H1 (cell line): ENCODE measurements at regions not wholly inside any gene's neighbourhood (a gene's known extent, or its start where the extent isn't known, plus 50 kb on each side); places are given as distances from the start of the nearest gene placed in this dataset.

ENCODE experiments used
- CTCF ChIA-PET: fragments of 300-600 bp; sonication (Branson Sonifier 250); formaldehyde crosslinking; loops from one replicate; lab custom pipeline; 2021; ENCODE audit not compliant: partially characterized antibody; lab: Charles Lee
- POLR2A ChIA-PET: fragments of 300-600 bp; sonication (Branson Sonifier 250); formaldehyde crosslinking; loops from one replicate; lab custom pipeline; 2021; ENCODE audit warnings: inconsistent platforms; ENCODE audit not compliant: partially characterized antibody; lab: Charles Lee
- DNase-seq, 2 experiments: peaks; one replicate each; pipeline versions ENCODE4 v3.0.0 to v3.0.0-alpha.2; 2010 to 2022; ENCODE audit warnings: low spot score in 2 of 2, low read depth in 1 of 2, mixed read lengths in 1 of 2
- FAIRE-seq: peaks from 2 replicates; lab custom pipeline; 2011; peaks lifted over from hg19 to GRCh38; lab: Jason Lieb, UNC
- H2AFZ ChIP-seq: 2 replicates; pipeline ENCODE4 v1.8.1; 2012; ENCODE audit warnings: low read length, inconsistent platforms
- H2AK5ac ChIP-seq: 2 replicates; pipeline ENCODE4 v1.6.1; 2013; ENCODE audit warnings: low read depth, low read length
- H2BK120ac ChIP-seq: replicated peaks from 2 replicates; pipeline ENCODE3; 2013; ENCODE audit warnings: low read depth, low read length, inconsistent platforms
- H2BK12ac ChIP-seq: 2 replicates; pipeline ENCODE4 v1.6.1; 2013; ENCODE audit warnings: low read depth, low read length
- H2BK15ac ChIP-seq: 2 replicates; pipeline ENCODE4 v1.6.1; 2013; ENCODE audit warnings: low read length
- H2BK20ac ChIP-seq: 2 replicates; pipeline ENCODE4 v1.6.1; 2013; ENCODE audit warnings: low read length
- H2BK5ac ChIP-seq: 2 replicates; pipeline ENCODE4 v1.6.1; 2013; ENCODE audit warnings: low read depth, low read length
- H3K14ac ChIP-seq: 2 replicates; pipeline ENCODE4 v1.6.1; 2013; ENCODE audit warnings: inconsistent platforms; ENCODE audit not compliant: insufficient read length
- H3K18ac ChIP-seq: 2 replicates; pipeline ENCODE4 v1.6.1; 2013; ENCODE audit warnings: low read length; ENCODE audit errors: extremely low read depth
- H3K23ac ChIP-seq: 2 replicates; pipeline ENCODE4 v1.6.1; 2013; ENCODE audit warnings: inconsistent platforms; ENCODE audit not compliant: insufficient read length
- H3K23me2 ChIP-seq: 2 replicates; pipeline ENCODE4 v1.6.1; 2013; ENCODE audit warnings: low read depth, low read length
- H3K27ac ChIP-seq: 2 replicates; pipeline ENCODE4 v1.6.1; 2011; ENCODE audit warnings: low read depth, low read length, inconsistent platforms
- H3K27me3 ChIP-seq, 4 experiments: replicated peaks in 1 of 4; 1 replicate in 1 of 4; 2 replicates in 3 of 4; pipeline versions ENCODE4 v1.6.1 to v1.8.1; 2011 to 2013; ENCODE audit warnings: low read length in 3 of 4, mild to moderate bottlenecking in 3 of 4, inconsistent platforms in 2 of 4, mixed read lengths in 2 of 4, moderate library complexity in 1 of 4; ENCODE audit not compliant: control insufficient read depth in 3 of 4, insufficient read depth in 3 of 4; ENCODE audit errors: extremely low read depth in 1 of 4
- H3K36me3 ChIP-seq, 4 experiments: 2 replicates each; pipeline versions ENCODE4 v1.6.1 to v1.8.1; 2011 to 2013; ENCODE audit warnings: mild to moderate bottlenecking in 4 of 4, low read length in 3 of 4, moderate library complexity in 2 of 4, control low read depth in 1 of 4, inconsistent platforms in 1 of 4; ENCODE audit not compliant: insufficient read depth in 4 of 4, control insufficient read depth in 2 of 4
- H3K4ac ChIP-seq: replicated peaks from 2 replicates; pipeline ENCODE3; 2013; ENCODE audit warnings: low read length, low read depth, mixed read lengths, inconsistent platforms; ENCODE audit not compliant: insufficient read length
- H3K4me1 ChIP-seq, 4 experiments: replicated peaks in 1 of 4; 1 replicate in 1 of 4; 2 replicates in 3 of 4; pipeline versions ENCODE4 v1.6.1 to v1.8.1; 2011 to 2013; ENCODE audit warnings: low read length in 3 of 4, inconsistent platforms in 2 of 4, mixed read lengths in 1 of 4; ENCODE audit not compliant: insufficient read depth in 4 of 4, control insufficient read depth in 3 of 4
- H3K4me2 ChIP-seq, 2 experiments: 2 replicates each; pipeline versions ENCODE4 v1.6.1 to v1.8.1; 2011 to 2013; ENCODE audit warnings: low read depth in 2 of 2, low read length in 2 of 2, control low read depth in 1 of 2, inconsistent platforms in 1 of 2, mild to moderate bottlenecking in 1 of 2; ENCODE audit not compliant: insufficient read depth in 1 of 2
- H3K4me3 ChIP-seq, 4 experiments: fragments of 200-600, 300-600 bp in 1 of 4; sonication (generic), shearing (Covaris generic), sonication (Bioruptor Twin) in 1 of 4; 2 replicates each; pipeline versions ENCODE4 v1.5.1 to v1.8.1; 2011 to 2016; ENCODE audit warnings: low read length in 4 of 4, low read depth in 3 of 4, control low read depth in 2 of 4, inconsistent platforms in 2 of 4, mild to moderate bottlenecking in 2 of 4, mixed read lengths in 1 of 4, moderate library complexity in 1 of 4; ENCODE audit not compliant: insufficient read depth in 2 of 4; ENCODE audit errors: extremely low read depth in 1 of 4
- H3K56ac ChIP-seq: replicated peaks from 2 replicates; pipeline ENCODE3; 2013; ENCODE audit warnings: low read depth, mild to moderate bottlenecking, mixed read lengths, low read length, inconsistent platforms; ENCODE audit not compliant: insufficient read length
- H3K79me1 ChIP-seq: 2 replicates; pipeline ENCODE4 v1.6.1; 2013; ENCODE audit warnings: low read depth, low read length, control low read depth
- H3K79me2 ChIP-seq, 2 experiments: 2 replicates each; pipeline versions ENCODE4 v1.6.1 to v1.8.1; 2012 to 2013; ENCODE audit warnings: low read length in 2 of 2, mild to moderate bottlenecking in 2 of 2, inconsistent platforms in 1 of 2; ENCODE audit not compliant: insufficient read depth in 2 of 2, control insufficient read depth in 1 of 2
- H3K9ac ChIP-seq, 4 experiments: replicated peaks in 1 of 4; 1 replicate in 1 of 4; 2 replicates in 3 of 4; pipeline versions ENCODE4 v1.6.1 to v1.8.1; 2011 to 2013; ENCODE audit warnings: low read depth in 3 of 4, low read length in 3 of 4, control low read depth in 2 of 4, mild to moderate bottlenecking in 2 of 4, moderate library complexity in 2 of 4, inconsistent platforms in 1 of 4; ENCODE audit errors: extremely low read depth in 1 of 4
- H3K9me3 ChIP-seq, 2 experiments: 2 replicates each; pipeline versions ENCODE4 v1.6.1 to v1.8.1; 2012 to 2013; ENCODE audit warnings: mild to moderate bottlenecking in 2 of 2, moderate library complexity in 2 of 2, control low read depth in 1 of 2, inconsistent platforms in 1 of 2, low read depth in 1 of 2, low read length in 1 of 2, mixed read lengths in 1 of 2; ENCODE audit not compliant: insufficient read depth in 2 of 2
- H4K20me1 ChIP-seq, 2 experiments: replicated peaks in 1 of 2; 2 replicates each; pipeline versions ENCODE3 to v1.8.1; 2011 to 2013; ENCODE audit warnings: inconsistent platforms in 2 of 2, low read length in 2 of 2, mild to moderate bottlenecking in 1 of 2; ENCODE audit not compliant: insufficient read depth in 2 of 2, control insufficient read depth in 1 of 2
- H4K5ac ChIP-seq: 2 replicates; pipeline ENCODE4 v1.6.1; 2013; ENCODE audit warnings: low read length, low read depth, mixed read lengths, inconsistent platforms; ENCODE audit not compliant: insufficient read length
- H4K8ac ChIP-seq: 2 replicates; pipeline ENCODE4 v1.8.0; 2013; ENCODE audit warnings: mild to moderate bottlenecking, moderate library complexity, low read length, inconsistent platforms; ENCODE audit not compliant: insufficient read depth; ENCODE audit errors: extremely low read depth
- H4K91ac ChIP-seq: replicated peaks from 2 replicates; pipeline ENCODE3; 2013; ENCODE audit warnings: low read length, mixed read lengths, inconsistent platforms; ENCODE audit not compliant: insufficient read length
- GABPA ChIP-seq: IDR thresholded peaks from 2 replicates; pipeline ENCODE4 v1.6.1; 2011; ENCODE audit warnings: mild to moderate bottlenecking, low read length, moderate library complexity, borderline replicate concordance; ENCODE audit not compliant: insufficient read depth
- GTF2F1 ChIP-seq: IDR thresholded peaks from 2 replicates; pipeline ENCODE4 v1.6.1; 2012; ENCODE audit warnings: low read depth, low read length, improper control_type of control experiment, borderline replicate concordance
- RBBP5 ChIP-seq: IDR thresholded peaks from 2 replicates; pipeline ENCODE4 v1.7.1; 2012; ENCODE audit warnings: low read depth, mild to moderate bottlenecking, inconsistent platforms, low read length, moderate library complexity, borderline replicate concordance
- SP2 ChIP-seq: IDR thresholded peaks from 2 replicates; pipeline ENCODE4 v1.6.1; 2012; ENCODE audit warnings: mild to moderate bottlenecking, low read length, inconsistent platforms
- SRF ChIP-seq: IDR thresholded peaks from 2 replicates; pipeline ENCODE4 v1.6.1; 2011; ENCODE audit warnings: mild to moderate bottlenecking, low read depth, low read length, moderate library complexity
- WGBS, 2 experiments: shearing (Covaris generic) in 1 of 2; methylation state at CpG; one replicate each; pipeline versions ENCODE4 v1.1.6 to v1.1.7; 2013 to 2015; ENCODE audit warnings: low lambda C conversion rate in 2 of 2, mixed read lengths in 2 of 2, inconsistent platforms in 1 of 2, low coverage in 1 of 2, missing lambda C conversion rate in 1 of 2; ENCODE audit not compliant: insufficient replicate concordance in 2 of 2, insufficient coverage in 1 of 2, insufficient read length in 1 of 2; ENCODE audit errors: extremely low coverage in 1 of 2, missing lambda C conversion rate in 1 of 2; 5-methylcytosine and 5-hydroxymethylcytosine counted together

DNA sequence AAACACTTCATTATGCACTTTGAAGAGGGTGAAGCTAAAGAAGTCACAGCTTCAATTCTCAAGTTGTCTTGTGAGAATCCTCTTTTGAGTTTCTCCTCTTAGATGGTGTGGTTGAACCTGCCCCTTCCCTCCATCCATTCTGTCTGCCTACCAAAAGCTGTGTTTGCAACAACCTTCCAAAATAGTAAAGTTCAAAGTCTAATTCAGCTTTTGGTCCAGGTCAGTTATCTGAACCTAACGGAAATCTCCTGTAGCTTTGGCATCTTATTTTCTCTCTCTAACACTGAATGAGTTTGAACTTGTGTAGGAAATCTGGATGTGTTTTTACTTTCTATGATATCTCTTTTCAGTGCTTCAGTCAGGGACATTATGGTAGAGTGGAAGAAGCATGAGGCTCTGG lies 201.7 kb upstream of the AR start:
- DNase-seq, result no peak
- H3K4me3 ChIP-seq, result no peak overlapping the region
- no peak overlapping the region for H2BK12ac ChIP-seq
- FAIRE-seq, result no peak
- POLR2A ChIA-PET, result no interaction called here
- H2BK15ac ChIP-seq, result no peak overlapping the region
- H3K9me3 ChIP-seq, result no peaks in the 10 kb centered on the region
- H4K91ac ChIP-seq, result no peak overlapping the region
- no peak overlapping the region for H2BK20ac ChIP-seq
- no peaks in the 10 kb centered on the region for H3K36me3 ChIP-seq
- no peak overlapping the region for H3K23ac ChIP-seq
- H3K79me2 ChIP-seq, result no peaks in the 10 kb centered on the region
- TF ChIP-seq RBBP5, result no peak
- TF ChIP-seq SRF, result no peak
- TF ChIP-seq SP2, result no peak
- TF ChIP-seq GABPA, result no peak
- no peak for TF ChIP-seq GTF2F1
- H4K5ac ChIP-seq, result no peak overlapping the region
- no peaks in the 10 kb centered on the region for H3K4me1 ChIP-seq
- H3K23me2 ChIP-seq, result no peaks in the 10 kb centered on the region
- no peak overlapping the region for H4K8ac ChIP-seq
- H3K4ac ChIP-seq, result no peak overlapping the region
- H3K18ac ChIP-seq, result no peak overlapping the region
- H3K14ac ChIP-seq, result no peak overlapping the region
- no peak overlapping the region for H2BK120ac ChIP-seq
- no peaks in the 10 kb centered on the region for H3K79me1 ChIP-seq
- H2AK5ac ChIP-seq, result no peak overlapping the region
- CTCF ChIA-PET, result no interaction called here
- no peaks in the 10 kb centered on the region for H3K27me3 ChIP-seq
- H3K4me2 ChIP-seq, result no peak overlapping the region
- no peak overlapping the region for H3K27ac ChIP-seq
- no peaks in the 10 kb centered on the region for H4K20me1 ChIP-seq
- no peak overlapping the region for H2AFZ ChIP-seq
- WGBS, 2 experiments, result 82% methylated on average over 1 of the region's 1 CpG; no CpG with 5 or more reads in 1 of the 2 experiments
- no peak overlapping the region for H3K9ac ChIP-seq
- H2BK5ac ChIP-seq, result no peak overlapping the region
- no peak overlapping the region for H3K56ac ChIP-seq
